ENCODE measurements at regions not wholly inside any gene's neighbourhood (a gene's known extent, or its start where the extent isn't known, plus 50 kb on each side); places are given as distances from the start of the nearest gene placed in this dataset.

GRCh38 chr6:84596488-84596887 is 167.9 kb downstream of the TBX18 start:
- H3K27ac ChIP-seq (ENCODE audit: low read depth, low read length), result no peak overlapping the region
- no peak overlapping the region for H3K14ac ChIP-seq (ENCODE audit: insufficient read length)
- H4K20me1 ChIP-seq (replicated peaks in 1 of 2; ENCODE audit: control insufficient read depth in 1 of 2, insufficient read depth in 2 of 2, low read length in 2 of 2), result no peaks in the 10 kb centered on the region
- H3K27me3 ChIP-seq (replicated peaks in 1 of 4; ENCODE audit: control insufficient read depth in 3 of 4, extremely low read depth in 1 of 4, insufficient read depth in 3 of 4, low read length in 3 of 4), result no peaks in the 10 kb centered on the region
- CTCF ChIA-PET (ENCODE audit: partially characterized antibody), result no interaction called here
- no peaks in the 10 kb centered on the region for H3K9me3 ChIP-seq (ENCODE audit: insufficient read depth in 2 of 2, low read depth in 1 of 2, low read length in 1 of 2)
- H3K79me1 ChIP-seq (ENCODE audit: low read depth, low read length), result no peaks in the 10 kb centered on the region
- H3K36me3 ChIP-seq (ENCODE audit: control insufficient read depth in 2 of 4, insufficient read depth in 4 of 4, low read length in 3 of 4), result no peaks in the 10 kb centered on the region
- no peak overlapping the region for H4K91ac ChIP-seq (replicated peaks; ENCODE audit: insufficient read length, low read length)
- no peak for TF ChIP-seq SAP30 (IDR thresholded peaks at IDR 0.05; ENCODE audit: insufficient read depth, insufficient replicate concordance, low read length)
- no peak for TF ChIP-seq ZNF274 (IDR thresholded peaks at IDR 0.05; ENCODE audit: borderline replicate concordance, extremely low read depth, low read length)
- H3K9ac ChIP-seq (replicated peaks in 1 of 4; ENCODE audit: extremely low read depth in 1 of 4, low read depth in 3 of 4, low read length in 3 of 4), result no peak overlapping the region
- no peaks in the 10 kb centered on the region for H3K4me1 ChIP-seq (replicated peaks in 1 of 4; ENCODE audit: control insufficient read depth in 3 of 4, insufficient read depth in 4 of 4, low read length in 3 of 4)
- H3K56ac ChIP-seq (replicated peaks; ENCODE audit: insufficient read length, low read depth, low read length), result no peak overlapping the region
- H3K4me3 ChIP-seq (ENCODE audit: extremely low read depth in 1 of 4, insufficient read depth in 2 of 4, low read depth in 3 of 4, low read length in 4 of 4), result no peak overlapping the region
- no peak overlapping the region for H2BK12ac ChIP-seq (ENCODE audit: low read depth, low read length)
- no peak for DNase-seq (ENCODE audit: low read depth in 1 of 2, low spot score in 2 of 2)
- POLR2A ChIA-PET (ENCODE audit: partially characterized antibody), result no interaction called here
- H3K4me2 ChIP-seq (ENCODE audit: insufficient read depth in 1 of 2, low read depth in 2 of 2, low read length in 2 of 2), result no peak overlapping the region
- H3K18ac ChIP-seq (ENCODE audit: extremely low read depth, low read length), result no peak overlapping the region
- no peak for FAIRE-seq
- H3K79me2 ChIP-seq (ENCODE audit: control insufficient read depth in 1 of 2, insufficient read depth in 2 of 2, low read length in 2 of 2), result no peaks in the 10 kb centered on the region
- no peak overlapping the region for H2AFZ ChIP-seq (ENCODE audit: low read length)
- no peak overlapping the region for H2BK20ac ChIP-seq (ENCODE audit: low read length)
- no peak overlapping the region for H2AK5ac ChIP-seq (ENCODE audit: low read depth, low read length)
- no peak overlapping the region for H2BK120ac ChIP-seq (replicated peaks; ENCODE audit: low read depth, low read length)
- no peak overlapping the region for H4K8ac ChIP-seq (ENCODE audit: extremely low read depth, insufficient read depth, low read length)
- H2BK15ac ChIP-seq (ENCODE audit: low read length), result no peak overlapping the region
- H3K4ac ChIP-seq (replicated peaks; ENCODE audit: insufficient read length, low read depth, low read length), result no peak overlapping the region
- 100% methylated on average over 1 of the region's 1 CpG; no CpG with 5 or more reads in 1 of the 2 experiments for WGBS, 2 experiments (ENCODE audit: extremely low coverage in 1 of 2, insufficient coverage in 1 of 2, insufficient read length in 1 of 2, insufficient replicate concordance in 2 of 2, low coverage in 1 of 2, low lambda C conversion rate in 2 of 2, missing lambda C conversion rate in 1 of 2)
- no peak overlapping the region for H4K5ac ChIP-seq (ENCODE audit: insufficient read length, low read depth, low read length)
- H2BK5ac ChIP-seq (ENCODE audit: low read depth, low read length), result no peak overlapping the region
- no peaks in the 10 kb centered on the region for H3K23me2 ChIP-seq (ENCODE audit: low read depth, low read length)
- no peak overlapping the region for H3K23ac ChIP-seq (ENCODE audit: insufficient read length)

Data from H1 (cell line).